Left kidney (tissue), 1 donor: ENCODE measurements at regions not wholly inside any gene's neighbourhood (a gene's known extent, or its start where the extent isn't known, plus 50 kb on each side); places are given as distances from the start of the nearest gene placed in this dataset.

Experiments used
- DNase-seq: peaks from one replicate; pipeline ENCODE4 v3.0.0-alpha.2; 2013

GRCh38 chr16:51723036-51723724, 572.1 kb upstream of the SALL1 start:
- DNase-seq = no peak

GRCh38 chr16:51722467-51722866, 571.4 kb upstream of the SALL1 start:
- DNase-seq = no peak

GRCh38 chr16:51719376-51719775, 568.3 kb upstream of the SALL1 start:
- no peak for DNase-seq

- no peak for DNase-seq
Measured at GRCh38 chr16:51716195-51716594, 565.1 kb upstream of the SALL1 start.

GRCh38 chr16:51713502-51713901, 562.4 kb upstream of the SALL1 start:
- DNase-seq = no peak

- no peak for DNase-seq
Measured at GRCh38 chr16:51710905-51711563, 560.0 kb upstream of the SALL1 start.

- no peak for DNase-seq
Measured at GRCh38 chr16:51710186-51710585, 559.1 kb upstream of the SALL1 start.

GRCh38 chr16:51708861-51709260, 557.8 kb upstream of the SALL1 start:
- no peak for DNase-seq

GRCh38 chr16:51707666-51708065, 556.6 kb upstream of the SALL1 start:
- no peak for DNase-seq

GRCh38 chr16:51705142-51705541, 554.1 kb upstream of the SALL1 start:
- no peak for DNase-seq

- DNase-seq = no peak
Measured at GRCh38 chr16:51701025-51701424, 550.0 kb upstream of the SALL1 start.

GRCh38 chr16:51699686-51700396, 548.8 kb upstream of the SALL1 start:
- DNase-seq = no peak

GRCh38 chr16:51698647-51699046, 547.6 kb upstream of the SALL1 start:
- DNase-seq = no peak

- no peak for DNase-seq
Measured at GRCh38 chr16:51697454-51697853, 546.4 kb upstream of the SALL1 start.

GRCh38 chr16:51696376-51696775, 545.3 kb upstream of the SALL1 start:
- no peak for DNase-seq

GRCh38 chr16:51691109-51691508, 540.0 kb upstream of the SALL1 start:
- no peak for DNase-seq

- DNase-seq = no peak
Measured at GRCh38 chr16:51685498-51685897, 534.4 kb upstream of the SALL1 start.

GRCh38 chr16:51683882-51684281, 532.8 kb upstream of the SALL1 start:
- DNase-seq = no peak

GRCh38 chr16:51682905-51683304, 531.8 kb upstream of the SALL1 start:
- DNase-seq = no peak

- DNase-seq = no peak
Measured at GRCh38 chr16:51674615-51675014, 523.5 kb upstream of the SALL1 start.

GRCh38 chr16:51670527-51670926, 519.5 kb upstream of the SALL1 start:
- DNase-seq = no peak

- DNase-seq = no peak
Measured at GRCh38 chr16:51666821-51667220, 515.8 kb upstream of the SALL1 start.

GRCh38 chr16:51666074-51666473, 515.0 kb upstream of the SALL1 start:
- no peak for DNase-seq
